CD4-positive, alpha-beta T cell treated with Interleukin-1 beta for 1 hour (primary cell): ENCODE measurements at regions not wholly inside any gene's neighbourhood (a gene's known extent, or its start where the extent isn't known, plus 50 kb on each side); places are given as distances from the start of the nearest gene placed in this dataset.
"Not testable (repeated sequence)": the region's sequence is repeated elsewhere in the genome, so short reads cannot be mapped to it uniquely, and the experiment has no call there.

Experiments used
- DNase-seq, 2 donors: peaks; one replicate each; pipeline ENCODE4 v3.0.0-alpha.2; 2020 to 2022

GRCh38 chr4:153929675-153930074 is 140.8 kb upstream of the SFRP2 start:
- no peak for DNase-seq

- no peak for DNase-seq
Measured at GRCh38 chr4:153927451-153927850, 138.6 kb upstream of the SFRP2 start.

- DNase-seq, result no peak
Measured at GRCh38 chr4:153922148-153922547, 133.3 kb upstream of the SFRP2 start.

GRCh38 chr4:153919667-153920066 is 130.8 kb upstream of the SFRP2 start:
- DNase-seq, result no peak

- DNase-seq, result no peak
Measured at GRCh38 chr4:153916273-153916755, 127.4 kb upstream of the SFRP2 start.

- no peak for DNase-seq
Measured at GRCh38 chr4:153912301-153912700, 123.4 kb upstream of the SFRP2 start.

GRCh38 chr4:153909672-153910071 is 120.8 kb upstream of the SFRP2 start:
- no peak for DNase-seq

- DNase-seq, result no peak
Measured at GRCh38 chr4:153906231-153906630, 117.3 kb upstream of the SFRP2 start.

- DNase-seq, result no peak
Measured at GRCh38 chr4:153905231-153905630, 116.3 kb upstream of the SFRP2 start.

GRCh38 chr4:153904011-153904410 is 115.1 kb upstream of the SFRP2 start:
- no peak for DNase-seq

- no peak for DNase-seq
Measured at GRCh38 chr4:153901220-153901619, 112.3 kb upstream of the SFRP2 start.

GRCh38 chr4:153900426-153900825 is 111.5 kb upstream of the SFRP2 start:
- DNase-seq, result no peak

GRCh38 chr4:153890761-153891160 is 101.9 kb upstream of the SFRP2 start:
- no peak for DNase-seq

GRCh38 chr4:153887217-153887616 is 98.3 kb upstream of the SFRP2 start:
- no peak for DNase-seq

- DNase-seq, result no peak
Measured at GRCh38 chr4:153884325-153884724, 95.4 kb upstream of the SFRP2 start.

GRCh38 chr4:153880983-153881382 is 92.1 kb upstream of the SFRP2 start:
- DNase-seq, result no peak

- no peak for DNase-seq
Measured at GRCh38 chr4:153877898-153878297, 89.0 kb upstream of the SFRP2 start.

- no peak for DNase-seq
Measured at GRCh38 chr4:153873741-153874140, 84.9 kb upstream of the SFRP2 start.

GRCh38 chr4:153866766-153867165 is 77.9 kb upstream of the SFRP2 start:
- not testable (repeated sequence) for DNase-seq

GRCh38 chr4:153852501-153852900 is 63.6 kb upstream of the SFRP2 start:
- DNase-seq, result no peak

GRCh38 chr4:153850533-153851280 is 61.8 kb upstream of the SFRP2 start:
- no peak for DNase-seq

GRCh38 chr4:153844144-153844543 is 55.3 kb upstream of the SFRP2 start:
- no peak for DNase-seq
